ENCODE measurements at regions not wholly inside any gene's neighbourhood (a gene's known extent, or its start where the extent isn't known, plus 50 kb on each side); places are given as distances from the start of the nearest gene placed in this dataset.

DNA sequence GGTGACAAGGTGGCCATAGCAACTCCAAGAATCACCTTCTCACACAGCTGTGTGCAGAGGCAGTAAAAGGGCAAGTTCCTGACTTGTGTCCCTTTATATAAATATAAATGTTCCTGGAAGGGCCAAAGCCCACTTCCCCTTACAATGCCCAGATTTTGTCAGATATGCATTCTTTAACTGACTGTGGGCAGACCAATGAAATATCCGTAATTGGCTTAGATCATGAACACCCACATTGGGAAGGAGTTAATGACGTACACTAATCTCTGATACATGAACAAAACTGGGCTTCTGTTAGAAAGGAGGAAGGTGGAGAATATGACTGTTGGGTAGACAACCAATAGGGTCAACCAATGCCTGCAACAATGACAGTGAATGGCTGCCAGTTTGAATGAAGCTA is 397.2 kb upstream of the CLINT1 start:
- Histone ChIP-seq H3K9me3 (no peaks in the 10 kb centered on the region), H3K4me1 (no peaks in the 10 kb centered on the region), H3K27me3 (no peaks in the 10 kb centered on the region), H3K4me3 (no peak overlapping the region), H3K36me3 (no peaks in the 10 kb centered on the region), H3K27ac (no peak overlapping the region)
- no peak for DNase-seq (ENCODE audit: low spot score in 2 of 2)
- TF ChIP-seq POLR2AphosphoS5 (IDR thresholded peaks at IDR 0.05), result no peak
- TF ChIP-seq POLR2A (IDR thresholded peaks at IDR 0.05), result no peak
- TF ChIP-seq, protein P1, sequence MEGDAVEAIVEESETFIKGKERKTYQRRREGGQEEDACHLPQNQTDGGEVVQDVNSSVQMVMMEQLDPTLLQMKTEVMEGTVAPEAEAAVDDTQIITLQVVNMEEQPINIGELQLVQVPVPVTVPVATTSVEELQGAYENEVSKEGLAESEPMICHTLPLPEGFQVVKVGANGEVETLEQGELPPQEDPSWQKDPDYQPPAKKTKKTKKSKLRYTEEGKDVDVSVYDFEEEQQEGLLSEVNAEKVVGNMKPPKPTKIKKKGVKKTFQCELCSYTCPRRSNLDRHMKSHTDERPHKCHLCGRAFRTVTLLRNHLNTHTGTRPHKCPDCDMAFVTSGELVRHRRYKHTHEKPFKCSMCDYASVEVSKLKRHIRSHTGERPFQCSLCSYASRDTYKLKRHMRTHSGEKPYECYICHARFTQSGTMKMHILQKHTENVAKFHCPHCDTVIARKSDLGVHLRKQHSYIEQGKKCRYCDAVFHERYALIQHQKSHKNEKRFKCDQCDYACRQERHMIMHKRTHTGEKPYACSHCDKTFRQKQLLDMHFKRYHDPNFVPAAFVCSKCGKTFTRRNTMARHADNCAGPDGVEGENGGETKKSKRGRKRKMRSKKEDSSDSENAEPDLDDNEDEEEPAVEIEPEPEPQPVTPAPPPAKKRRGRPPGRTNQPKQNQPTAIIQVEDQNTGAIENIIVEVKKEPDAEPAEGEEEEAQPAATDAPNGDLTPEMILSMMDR (IDR thresholded peaks at IDR 0.05), result no peak
- no peak for TF ChIP-seq EP300 (IDR thresholded peaks at IDR 0.05)
- 84% methylated on average over 2 of the region's 2 CpGs for WGBS

DNA sequence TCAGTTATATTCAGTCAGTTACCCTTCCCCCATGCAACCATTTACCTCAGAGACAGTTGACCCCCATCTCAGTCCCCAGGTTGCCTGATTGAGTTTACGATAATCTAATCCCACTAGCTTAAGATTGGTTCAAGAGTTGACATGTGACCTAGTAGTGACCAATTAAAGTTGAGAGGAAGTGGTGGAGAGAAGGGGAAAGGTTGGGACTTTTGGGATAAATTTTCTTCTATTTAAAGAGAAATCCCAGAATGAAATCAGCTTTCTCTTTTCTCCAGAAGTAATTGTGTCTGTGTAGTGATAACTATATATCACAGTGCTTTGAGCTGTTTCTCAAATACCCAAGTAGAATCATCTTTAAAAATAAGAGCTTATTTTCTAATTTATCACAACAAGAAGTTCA is 396.7 kb upstream of the CLINT1 start:
- DNase-seq (ENCODE audit: low spot score in 2 of 2), result no peak
- TF ChIP-seq EP300 (IDR thresholded peaks at IDR 0.05) (no peak), POLR2A (IDR thresholded peaks at IDR 0.05) (no peak), POLR2AphosphoS5 (IDR thresholded peaks at IDR 0.05) (no peak)
- TF ChIP-seq, protein P1 (IDR thresholded peaks at IDR 0.05), result no peak
- WGBS, result 88% methylated on average over 1 of the region's 1 CpG
- Histone ChIP-seq H3K27me3 (no peaks in the 10 kb centered on the region), H3K9me3 (no peaks in the 10 kb centered on the region), H3K27ac (no peak overlapping the region), H3K4me3 (no peak overlapping the region), H3K36me3 (no peaks in the 10 kb centered on the region), H3K4me1 (no peaks in the 10 kb centered on the region)

DNA sequence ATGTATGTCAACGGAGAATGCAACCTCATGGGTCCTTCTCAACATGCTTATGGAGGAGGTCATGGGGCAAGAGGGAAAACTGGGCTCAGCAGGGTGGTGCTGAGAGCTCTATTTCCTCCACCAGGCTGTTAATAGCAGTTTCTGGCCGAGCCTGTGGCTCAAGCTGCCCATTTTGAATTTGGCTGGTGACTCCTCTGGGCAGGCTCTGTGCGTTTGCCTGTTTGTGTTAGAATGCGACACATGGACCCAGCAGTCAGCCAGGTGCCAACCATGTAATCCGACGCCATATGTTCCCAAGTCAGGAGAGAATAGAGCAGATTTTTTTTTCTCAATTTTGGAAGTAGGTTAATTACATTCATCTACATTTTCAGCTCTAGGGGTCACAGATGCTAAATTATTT is 387.7 kb upstream of the CLINT1 start:
- no peaks in the 10 kb centered on the region for H3K36me3 ChIP-seq
- no peak for DNase-seq (ENCODE audit: low spot score in 2 of 2)
- 87% methylated on average over 6 of the region's 6 CpGs for WGBS

DNA sequence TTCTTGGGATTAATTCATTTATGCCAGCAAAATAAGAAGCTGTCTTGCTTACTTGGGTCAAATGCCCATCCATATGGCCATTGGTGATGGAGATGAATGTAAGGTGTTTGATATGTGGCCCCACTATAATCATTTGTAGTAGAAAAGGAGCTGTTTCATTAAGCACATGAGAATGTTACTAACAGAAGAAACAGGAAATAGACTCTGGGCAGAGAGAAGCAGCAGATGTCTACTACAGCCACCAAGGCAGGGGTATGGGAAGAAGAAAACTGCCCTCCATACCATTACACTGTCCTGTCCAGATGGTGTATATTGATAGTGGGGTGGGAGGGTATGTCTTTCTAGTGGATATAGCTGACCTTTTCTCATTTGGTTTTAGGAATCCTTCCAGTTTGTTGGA is 386.6 kb upstream of the CLINT1 start:
- H3K9me3 ChIP-seq, result no peaks in the 10 kb centered on the region
- no peak overlapping the region for H3K4me3 ChIP-seq
- H3K27ac ChIP-seq, result no peak overlapping the region
- no peaks in the 10 kb centered on the region for H3K27me3 ChIP-seq
- H3K36me3 ChIP-seq, result no peaks in the 10 kb centered on the region
- TF ChIP-seq EP300 (IDR thresholded peaks at IDR 0.05), result no peak
- no peak for TF ChIP-seq POLR2A (IDR thresholded peaks at IDR 0.05)
- TF ChIP-seq, protein P1 (IDR thresholded peaks at IDR 0.05), result no peak
- TF ChIP-seq POLR2AphosphoS5 (IDR thresholded peaks at IDR 0.05), result no peak
- no peaks in the 10 kb centered on the region for H3K4me1 ChIP-seq
- DNase-seq (ENCODE audit: low spot score in 2 of 2), result no peak

More for the DNA sequence above, 387.7 kb upstream of the CLINT1 start:
- Histone ChIP-seq H3K4me3 (no peak overlapping the region), H3K27ac (no peak overlapping the region), H3K9me3 (no peaks in the 10 kb centered on the region), H3K4me1 (no peaks in the 10 kb centered on the region), H3K27me3 (no peaks in the 10 kb centered on the region)
- TF ChIP-seq EP300 (IDR thresholded peaks at IDR 0.05) (no peak), POLR2AphosphoS5 (IDR thresholded peaks at IDR 0.05) (no peak), POLR2A (IDR thresholded peaks at IDR 0.05) (no peak)
- TF ChIP-seq, protein P1 (IDR thresholded peaks at IDR 0.05), result no peak

DNA sequence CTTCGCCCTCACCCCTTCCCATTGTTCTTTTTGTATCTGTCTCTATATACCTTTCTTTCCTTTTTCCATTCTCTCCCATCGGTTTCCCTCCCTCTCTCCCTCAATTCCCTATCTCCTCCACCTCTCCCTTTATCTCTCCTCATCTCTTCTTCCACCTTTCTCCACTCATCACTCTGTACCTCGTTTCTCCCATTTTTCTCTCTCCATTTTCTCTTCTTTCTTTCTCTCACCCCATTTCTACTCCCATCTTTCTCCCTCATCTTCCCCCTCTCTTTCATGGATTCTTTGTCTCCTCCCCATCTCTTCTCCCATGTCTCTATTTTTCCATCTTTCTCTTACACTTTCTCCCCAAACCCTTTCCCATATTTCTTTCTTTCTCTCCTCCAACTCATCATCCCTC is 385.9 kb upstream of the CLINT1 start:
- 90% methylated on average over 3 of the region's 3 CpGs for WGBS
- Histone ChIP-seq H3K27me3 (no peaks in the 10 kb centered on the region), H3K4me1 (no peaks in the 10 kb centered on the region), H3K27ac (no peak overlapping the region), H3K36me3 (no peaks in the 10 kb centered on the region), H3K9me3 (no peaks in the 10 kb centered on the region), H3K4me3 (no peak overlapping the region)
- TF ChIP-seq EP300 (IDR thresholded peaks at IDR 0.05), result no peak
- TF ChIP-seq POLR2A (IDR thresholded peaks at IDR 0.05), result no peak
- TF ChIP-seq POLR2AphosphoS5 (IDR thresholded peaks at IDR 0.05), result no peak
- TF ChIP-seq, protein P1 (IDR thresholded peaks at IDR 0.05), result no peak
- DNase-seq (ENCODE audit: low spot score in 2 of 2), result no peak
